ENCODE measurements at regions not wholly inside any gene's neighbourhood (a gene's known extent, or its start where the extent isn't known, plus 50 kb on each side); places are given as distances from the start of the nearest gene placed in this dataset.

DNA sequence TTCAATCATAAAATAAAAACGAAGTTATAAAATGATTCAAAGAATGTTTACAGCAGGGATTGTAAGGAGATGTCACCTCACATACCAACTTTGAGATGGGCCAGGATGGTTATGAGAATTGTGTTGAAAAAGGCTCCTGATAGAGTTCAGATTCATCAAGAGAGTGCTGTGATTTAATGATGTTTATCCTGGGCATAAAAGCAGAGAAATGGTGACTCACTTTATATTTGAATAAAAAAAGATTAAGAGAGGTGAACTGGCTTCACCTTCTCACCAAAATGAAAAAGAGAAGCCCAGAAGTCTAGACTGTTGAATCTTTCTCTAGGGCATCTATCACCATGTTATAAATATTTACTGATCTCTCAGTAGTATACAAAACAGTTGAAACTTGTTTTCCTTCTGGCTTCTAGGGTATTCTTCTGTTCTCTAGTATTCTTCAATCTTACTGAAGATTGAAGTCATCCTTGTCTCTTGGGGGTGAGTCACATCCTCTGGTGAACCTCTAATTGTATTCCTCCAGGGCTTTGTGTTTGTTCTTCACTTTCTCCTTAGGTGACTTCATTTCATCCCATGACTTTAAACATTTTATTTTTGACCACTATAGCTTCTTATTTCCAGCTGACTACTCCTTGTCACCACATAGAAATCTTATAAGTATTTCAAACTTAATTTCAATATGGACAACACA is 1237.3 kb upstream of the C9orf72 start:
- no peak overlapping the region for H2BK5ac ChIP-seq (ENCODE audit: insufficient read length, low read length)
- no peak overlapping the region for H2BK15ac ChIP-seq (ENCODE audit: low read depth, low read length)
- no peak overlapping the region for H3K27ac Mint-ChIP-seq
- no peak overlapping the region for H3K27ac ChIP-seq (ENCODE audit: insufficient read length, low read depth, low read length)
- no peak overlapping the region for H2BK12ac ChIP-seq (ENCODE audit: insufficient read length, low read depth, low read length)
- H3K4ac ChIP-seq (ENCODE audit: low read depth, low read length): no peak overlapping the region
- no peaks in the 10 kb centered on the region for H3K79me2 ChIP-seq (ENCODE audit: insufficient read depth, low read length)
- H3K4me1 Mint-ChIP-seq: no peaks in the 10 kb centered on the region
- H3K9me3 ChIP-seq (ENCODE audit: control insufficient read depth, low read depth, low read length): no peaks in the 10 kb centered on the region
- no peak overlapping the region for H3K56ac ChIP-seq (ENCODE audit: insufficient read length, low read depth, low read length)
- no peak overlapping the region for H2AK5ac ChIP-seq (ENCODE audit: insufficient read length, low read length)
- no peaks in the 10 kb centered on the region; the same call in 1 of the 2 replicates for H3K4me1 ChIP-seq (ENCODE audit: insufficient read depth, low read length)
- no peaks in the 10 kb centered on the region for H4K20me1 ChIP-seq (ENCODE audit: control insufficient read depth, insufficient read depth, insufficient read length)
- WGBS (ENCODE audit: extremely low coverage, insufficient read length, low lambda C conversion rate): no CpG with 5 or more reads among the region's 1 CpG
- H3K4me2 ChIP-seq (ENCODE audit: insufficient read depth, insufficient read length, low read length): no peak overlapping the region
- H4K91ac ChIP-seq (ENCODE audit: insufficient read length, low read depth, low read length): no peak overlapping the region
- no peaks in the 10 kb centered on the region for H3K23me2 ChIP-seq (ENCODE audit: insufficient read length, low read depth, low read length, poor library complexity, severe bottlenecking)
- 0 out of 7 replicates have a peak, but pooled peaks cover 0 to 1% (median 0%) of the 10 kb centered on the region in 3 experiments for H3K36me3 Mint-ChIP-seq (ENCODE audit: insufficient read depth in 1 of 3, low read depth in 3 of 3)
- no peaks in the 10 kb centered on the region for H3K9me3 Mint-ChIP-seq
- H2AFZ ChIP-seq (ENCODE audit: low read length): no peak overlapping the region
- TF ChIP-seq, protein P1, sequence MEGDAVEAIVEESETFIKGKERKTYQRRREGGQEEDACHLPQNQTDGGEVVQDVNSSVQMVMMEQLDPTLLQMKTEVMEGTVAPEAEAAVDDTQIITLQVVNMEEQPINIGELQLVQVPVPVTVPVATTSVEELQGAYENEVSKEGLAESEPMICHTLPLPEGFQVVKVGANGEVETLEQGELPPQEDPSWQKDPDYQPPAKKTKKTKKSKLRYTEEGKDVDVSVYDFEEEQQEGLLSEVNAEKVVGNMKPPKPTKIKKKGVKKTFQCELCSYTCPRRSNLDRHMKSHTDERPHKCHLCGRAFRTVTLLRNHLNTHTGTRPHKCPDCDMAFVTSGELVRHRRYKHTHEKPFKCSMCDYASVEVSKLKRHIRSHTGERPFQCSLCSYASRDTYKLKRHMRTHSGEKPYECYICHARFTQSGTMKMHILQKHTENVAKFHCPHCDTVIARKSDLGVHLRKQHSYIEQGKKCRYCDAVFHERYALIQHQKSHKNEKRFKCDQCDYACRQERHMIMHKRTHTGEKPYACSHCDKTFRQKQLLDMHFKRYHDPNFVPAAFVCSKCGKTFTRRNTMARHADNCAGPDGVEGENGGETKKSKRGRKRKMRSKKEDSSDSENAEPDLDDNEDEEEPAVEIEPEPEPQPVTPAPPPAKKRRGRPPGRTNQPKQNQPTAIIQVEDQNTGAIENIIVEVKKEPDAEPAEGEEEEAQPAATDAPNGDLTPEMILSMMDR (conservative IDR thresholded peaks at IDR 0.05): no peak
- no peak overlapping the region for H3K4me3 Mint-ChIP-seq
- H4K5ac ChIP-seq (ENCODE audit: insufficient read length, low read depth, low read length): no peak overlapping the region
- no peaks in the 10 kb centered on the region for H3K27me3 ChIP-seq (ENCODE audit: insufficient read depth, low read length)
- no peak overlapping the region for H2BK20ac ChIP-seq (ENCODE audit: low read depth, low read length, poor library complexity, severe bottlenecking)
- no peaks in the 10 kb centered on the region for H3K79me1 ChIP-seq (ENCODE audit: insufficient read depth, low read depth, low read length, poor library complexity, severe bottlenecking)
- no peak overlapping the region for H2BK120ac ChIP-seq (ENCODE audit: low read depth, low read length, poor library complexity, severe bottlenecking)
- no peak overlapping the region for H4K8ac ChIP-seq (replicated peaks; ENCODE audit: insufficient read length, low read depth, low read length)
- H3K9ac ChIP-seq (ENCODE audit: extremely low read depth, insufficient read length, low read length): no peak overlapping the region
- no peak overlapping the region for H3K18ac ChIP-seq (ENCODE audit: insufficient read length, low read depth, low read length)
- H3K27me3 Mint-ChIP-seq (ENCODE audit: low read depth): no peaks in the 10 kb centered on the region
- no peak overlapping the region for H3K23ac ChIP-seq (ENCODE audit: insufficient read length, low read depth, low read length)
- no peak overlapping the region for H3K14ac ChIP-seq (ENCODE audit: insufficient read depth, low read length)
- H3T11ph ChIP-seq (ENCODE audit: low read length): no peak overlapping the region
- DNase-seq: no peak

Data from H9 (cell line).